Osteoblast (primary cell): ENCODE measurements at regions not wholly inside any gene's neighbourhood (a gene's known extent, or its start where the extent isn't known, plus 50 kb on each side); places are given as distances from the start of the nearest gene placed in this dataset.
"Not testable (repeated sequence)": the region's sequence is repeated elsewhere in the genome, so short reads cannot be mapped to it uniquely, and the experiment has no call there.

Experiments
- DNase-seq: peaks from one replicate; pipeline ENCODE4 v3.0.0; 2011; ENCODE audit warnings: low spot score, mixed read lengths; ENCODE audit not compliant: insufficient read length; ENCODE audit errors: missing footprints
- H2AFZ ChIP-seq: 2 replicates; pipeline ENCODE4 v1.6.0; 2011; ENCODE audit warnings: mild to moderate bottlenecking, low read length
- H3K27ac ChIP-seq: 2 replicates; pipeline ENCODE4 v1.5.1; 2011; ENCODE audit warnings: mild to moderate bottlenecking, low read depth, low read length, moderate library complexity
- H3K27me3 ChIP-seq: 2 replicates; pipeline ENCODE4 v1.6.0; 2012; ENCODE audit warnings: mild to moderate bottlenecking, control low read depth, inconsistent platforms, low read length, moderate library complexity; ENCODE audit not compliant: insufficient read depth
- H3K36me3 ChIP-seq: 2 replicates; pipeline ENCODE4 v1.5.1; 2011; ENCODE audit warnings: mild to moderate bottlenecking, low read length, control low read depth, moderate library complexity; ENCODE audit not compliant: insufficient read depth
- H3K4me1 ChIP-seq: 2 replicates; pipeline ENCODE4 v1.5.1; 2011; ENCODE audit warnings: mild to moderate bottlenecking, low read length, control low read depth, moderate library complexity; ENCODE audit not compliant: insufficient read depth
- H3K4me2 ChIP-seq: 2 replicates; pipeline ENCODE4 v1.6.0; 2011; ENCODE audit warnings: mild to moderate bottlenecking, low read length; ENCODE audit not compliant: insufficient read depth
- H3K4me3 ChIP-seq: fragments of 200-600 bp; sonication (generic); 3 replicates; pipeline ENCODE4 v1.5.1; 2012; ENCODE audit warnings: mild to moderate bottlenecking, low read length, inconsistent platforms; ENCODE audit not compliant: insufficient read depth
- H3K79me2 ChIP-seq: 2 replicates; pipeline ENCODE4 v1.6.0; 2012; ENCODE audit warnings: mild to moderate bottlenecking, low read length, control low read depth, inconsistent platforms; ENCODE audit not compliant: insufficient read depth
- H3K9me3 ChIP-seq: 2 replicates; pipeline ENCODE4 v1.5.1; 2011; ENCODE audit warnings: low read depth, low read length, control low read depth
- H4K20me1 ChIP-seq: 2 replicates; pipeline ENCODE4 v1.6.0; 2012; ENCODE audit warnings: mild to moderate bottlenecking, low read length, control low read depth; ENCODE audit not compliant: insufficient read depth
- TF ChIP-seq, protein P1 (sequence below): IDR thresholded peaks from 2 replicates; pipeline ENCODE4 v1.5.1; 2011; ENCODE audit warnings: mild to moderate bottlenecking, low read depth, low read length, moderate library complexity; ENCODE audit errors: extremely low read depth

DNA sequence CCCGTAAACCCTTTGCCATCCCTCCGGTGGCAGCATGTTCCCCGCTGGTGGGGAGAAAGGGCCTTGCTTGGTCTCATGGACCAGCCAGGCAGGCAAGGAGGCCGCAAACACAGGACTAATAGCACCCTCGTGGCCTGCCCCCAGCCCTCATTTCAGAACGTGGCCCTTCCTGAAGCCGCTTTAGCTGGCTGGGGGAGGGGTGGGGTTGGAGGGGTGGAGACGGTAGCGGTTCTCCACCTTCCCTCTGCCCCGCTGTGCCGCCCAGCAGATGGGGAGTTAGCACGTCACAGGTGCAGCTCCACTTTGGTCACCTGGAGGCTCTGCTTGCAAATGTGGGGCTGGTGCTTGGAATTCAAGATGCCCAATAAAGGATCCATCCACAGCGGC, 59.3 kb upstream of the URI1 start:
- H3K27ac ChIP-seq: no peak overlapping the region
- peak overlapping the region; percentile 43 for H3K4me2 ChIP-seq
- TF ChIP-seq, protein P1, sequence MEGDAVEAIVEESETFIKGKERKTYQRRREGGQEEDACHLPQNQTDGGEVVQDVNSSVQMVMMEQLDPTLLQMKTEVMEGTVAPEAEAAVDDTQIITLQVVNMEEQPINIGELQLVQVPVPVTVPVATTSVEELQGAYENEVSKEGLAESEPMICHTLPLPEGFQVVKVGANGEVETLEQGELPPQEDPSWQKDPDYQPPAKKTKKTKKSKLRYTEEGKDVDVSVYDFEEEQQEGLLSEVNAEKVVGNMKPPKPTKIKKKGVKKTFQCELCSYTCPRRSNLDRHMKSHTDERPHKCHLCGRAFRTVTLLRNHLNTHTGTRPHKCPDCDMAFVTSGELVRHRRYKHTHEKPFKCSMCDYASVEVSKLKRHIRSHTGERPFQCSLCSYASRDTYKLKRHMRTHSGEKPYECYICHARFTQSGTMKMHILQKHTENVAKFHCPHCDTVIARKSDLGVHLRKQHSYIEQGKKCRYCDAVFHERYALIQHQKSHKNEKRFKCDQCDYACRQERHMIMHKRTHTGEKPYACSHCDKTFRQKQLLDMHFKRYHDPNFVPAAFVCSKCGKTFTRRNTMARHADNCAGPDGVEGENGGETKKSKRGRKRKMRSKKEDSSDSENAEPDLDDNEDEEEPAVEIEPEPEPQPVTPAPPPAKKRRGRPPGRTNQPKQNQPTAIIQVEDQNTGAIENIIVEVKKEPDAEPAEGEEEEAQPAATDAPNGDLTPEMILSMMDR: no peak
- H3K79me2 ChIP-seq: no peaks in the 10 kb centered on the region
- peaks cover 7% of the 10 kb centered on the region for H3K27me3 ChIP-seq
- H3K9me3 ChIP-seq: no peaks in the 10 kb centered on the region
- no peaks in the 10 kb centered on the region for H3K36me3 ChIP-seq
- no peak overlapping the region for H2AFZ ChIP-seq
- no peaks in the 10 kb centered on the region for H4K20me1 ChIP-seq
- DNase-seq: no peak
- H3K4me1 ChIP-seq: peaks cover 3% of the 10 kb centered on the region
- H3K4me3 ChIP-seq: no peak overlapping the region

DNA sequence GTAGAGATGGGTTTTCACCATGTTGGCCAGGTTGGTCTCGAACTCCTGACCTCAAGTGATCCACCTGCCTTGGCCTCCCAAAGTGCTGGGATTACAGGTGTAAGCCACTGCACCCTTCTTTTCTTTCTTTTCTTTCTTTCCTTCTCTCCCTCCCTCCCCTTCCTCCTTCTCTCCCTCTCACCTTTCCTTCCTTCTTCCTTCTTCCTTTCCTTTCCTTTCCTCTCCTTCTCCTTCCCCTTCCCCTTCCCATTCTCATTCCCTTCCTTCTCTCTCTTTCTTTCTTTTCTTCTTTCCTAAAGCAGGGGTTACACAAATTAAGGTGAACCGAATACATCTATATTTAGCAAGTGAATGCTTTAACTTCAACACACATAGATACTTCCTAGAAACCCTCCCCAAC, 58.0 kb upstream of the URI1 start:
- Histone ChIP-seq H3K4me1 (peaks cover 3% of the 10 kb centered on the region), H2AFZ (no peak overlapping the region), H4K20me1 (no peaks in the 10 kb centered on the region), H3K4me2 (no peak overlapping the region), H3K4me3 (no peak overlapping the region), H3K36me3 (no peaks in the 10 kb centered on the region), H3K9me3 (no peaks in the 10 kb centered on the region), H3K27ac (no peak overlapping the region), H3K79me2 (no peaks in the 10 kb centered on the region), H3K27me3 (peaks cover 7% of the 10 kb centered on the region)
- TF ChIP-seq, protein P1: no peak
- no peak for DNase-seq

DNA sequence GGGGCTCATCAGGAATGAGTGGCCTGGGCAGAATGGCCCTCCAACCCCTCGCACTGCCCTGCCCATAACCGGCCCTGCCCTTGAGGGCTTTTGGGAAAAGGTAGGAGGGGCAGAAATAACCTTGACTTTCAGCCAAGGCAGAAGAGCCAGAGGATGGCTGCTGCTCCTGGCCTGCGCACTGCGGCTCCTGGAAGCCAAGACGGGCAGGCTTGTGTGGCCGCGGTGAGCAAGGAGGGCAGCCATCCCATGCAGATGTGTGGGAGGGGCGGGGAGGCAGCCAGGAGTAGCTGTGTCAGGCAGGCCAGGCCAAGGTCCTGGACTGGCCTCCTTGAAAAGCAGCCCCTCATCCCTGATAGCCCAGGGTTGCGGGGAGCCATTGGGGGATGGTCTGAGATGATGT, 57.6 kb upstream of the URI1 start:
- H3K36me3 ChIP-seq: no peaks in the 10 kb centered on the region
- H3K79me2 ChIP-seq: no peaks in the 10 kb centered on the region
- H3K27me3 ChIP-seq: peaks cover 4% of the 10 kb centered on the region
- H3K27ac ChIP-seq: no peak overlapping the region
- no peak overlapping the region for H2AFZ ChIP-seq
- H4K20me1 ChIP-seq: no peaks in the 10 kb centered on the region
- TF ChIP-seq, protein P1: no peak
- no peaks in the 10 kb centered on the region for H3K9me3 ChIP-seq
- peaks cover 3% of the 10 kb centered on the region for H3K4me1 ChIP-seq
- H3K4me3 ChIP-seq: no peak overlapping the region
- H3K4me2 ChIP-seq: no peak overlapping the region
- DNase-seq: no peak

DNA sequence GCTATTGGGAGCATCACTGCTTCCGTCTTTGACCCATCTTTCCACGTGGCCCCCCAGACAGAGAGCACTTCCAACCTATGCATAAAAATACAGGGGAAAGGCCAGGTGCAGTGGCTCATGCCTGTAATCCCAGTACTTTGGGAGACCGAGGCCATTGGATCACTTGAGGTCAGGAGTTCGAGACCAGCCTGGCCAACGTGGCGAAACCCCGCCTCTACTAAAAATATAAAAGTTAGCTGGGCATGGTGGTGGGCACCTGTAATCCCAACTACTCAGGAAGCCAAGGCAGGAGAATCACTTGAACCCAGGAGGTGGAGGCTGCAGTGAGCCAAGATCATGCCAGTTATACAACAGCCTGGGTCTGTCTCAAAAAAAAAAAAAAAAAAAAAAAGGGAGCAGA, 55.9 kb upstream of the URI1 start:
- not testable (repeated sequence) for H3K4me3 ChIP-seq, H3K27ac ChIP-seq, H2AFZ ChIP-seq, DNase-seq, H4K20me1 ChIP-seq, H3K4me2 ChIP-seq, H3K27me3 ChIP-seq, H3K9me3 ChIP-seq, H3K79me2 ChIP-seq, H3K4me1 ChIP-seq, H3K36me3 ChIP-seq

DNA sequence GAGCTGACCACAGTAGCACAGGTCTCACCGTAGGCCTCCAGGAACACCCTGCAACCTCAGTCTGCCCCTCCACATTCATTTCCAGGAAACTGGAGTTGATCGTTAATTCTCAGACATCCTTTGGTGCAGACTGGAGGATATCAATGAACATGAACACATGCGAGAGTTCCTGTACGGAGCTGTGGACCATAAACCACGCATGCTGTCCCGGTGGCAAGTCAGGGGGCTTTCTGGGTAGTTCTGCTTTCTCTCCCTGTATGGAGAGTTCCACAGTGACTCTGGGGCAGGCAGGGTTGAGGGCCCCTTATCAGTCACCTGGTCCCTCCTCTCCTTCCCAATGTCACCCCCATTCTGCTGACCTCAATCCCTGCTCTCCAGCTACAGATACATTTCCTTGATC, 55.5 kb upstream of the URI1 start:
- peak; percentile 72 for DNase-seq

More for the DNA sequence above, 55.5 kb upstream of the URI1 start:
- Histone ChIP-seq H3K27me3 (no peaks in the 10 kb centered on the region), H3K4me3 (no peak overlapping the region), H3K4me2 (no peak overlapping the region), H3K36me3 (no peaks in the 10 kb centered on the region), H2AFZ (no peak overlapping the region), H4K20me1 (no peaks in the 10 kb centered on the region), H3K9me3 (no peaks in the 10 kb centered on the region), H3K27ac (no peak overlapping the region), H3K4me1 (peaks cover 3% of the 10 kb centered on the region), H3K79me2 (no peaks in the 10 kb centered on the region)
- TF ChIP-seq, protein P1: no peak
